OCI-LY1 (cell line): ENCODE measurements at regions not wholly inside any gene's neighbourhood (a gene's known extent, or its start where the extent isn't known, plus 50 kb on each side); places are given as distances from the start of the nearest gene placed in this dataset.

Experiments
- EZH2 ChIP-seq: fragments of 200-600 bp; sonication (generic), shearing (Covaris generic); IDR thresholded peaks from 2 replicates; pipeline ENCODE4 v1.8.0; 2017; ENCODE audit warnings: borderline replicate concordance, mixed run types, mild to moderate bottlenecking, antibody characterized with exemption, low read length, moderate library complexity, mixed read lengths
- TF ChIP-seq, protein P1 (sequence below): fragments of 200-600 bp; sonication (generic), shearing (Covaris generic); IDR thresholded peaks from 2 replicates; pipeline ENCODE4 v1.5.1; 2017; ENCODE audit warnings: mild to moderate bottlenecking, antibody characterized with exemption, low read length, moderate library complexity, mixed read lengths

- TF ChIP-seq, protein P1, sequence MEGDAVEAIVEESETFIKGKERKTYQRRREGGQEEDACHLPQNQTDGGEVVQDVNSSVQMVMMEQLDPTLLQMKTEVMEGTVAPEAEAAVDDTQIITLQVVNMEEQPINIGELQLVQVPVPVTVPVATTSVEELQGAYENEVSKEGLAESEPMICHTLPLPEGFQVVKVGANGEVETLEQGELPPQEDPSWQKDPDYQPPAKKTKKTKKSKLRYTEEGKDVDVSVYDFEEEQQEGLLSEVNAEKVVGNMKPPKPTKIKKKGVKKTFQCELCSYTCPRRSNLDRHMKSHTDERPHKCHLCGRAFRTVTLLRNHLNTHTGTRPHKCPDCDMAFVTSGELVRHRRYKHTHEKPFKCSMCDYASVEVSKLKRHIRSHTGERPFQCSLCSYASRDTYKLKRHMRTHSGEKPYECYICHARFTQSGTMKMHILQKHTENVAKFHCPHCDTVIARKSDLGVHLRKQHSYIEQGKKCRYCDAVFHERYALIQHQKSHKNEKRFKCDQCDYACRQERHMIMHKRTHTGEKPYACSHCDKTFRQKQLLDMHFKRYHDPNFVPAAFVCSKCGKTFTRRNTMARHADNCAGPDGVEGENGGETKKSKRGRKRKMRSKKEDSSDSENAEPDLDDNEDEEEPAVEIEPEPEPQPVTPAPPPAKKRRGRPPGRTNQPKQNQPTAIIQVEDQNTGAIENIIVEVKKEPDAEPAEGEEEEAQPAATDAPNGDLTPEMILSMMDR: no peak
- no peak for TF ChIP-seq EZH2
Observed at GRCh38 chr4:62960415-62960814, 1448.8 kb downstream of the TECRL start.
